ENCODE measurements at regions not wholly inside any gene's neighbourhood (a gene's known extent, or its start where the extent isn't known, plus 50 kb on each side); places are given as distances from the start of the nearest gene placed in this dataset.
A peak's percentile ranks its signal among the peaks of the same experiment; 100 is the strongest.
"Not testable (repeated sequence)": the region's sequence is repeated elsewhere in the genome, so short reads cannot be mapped to it uniquely, and the experiment has no call there.

DNA sequence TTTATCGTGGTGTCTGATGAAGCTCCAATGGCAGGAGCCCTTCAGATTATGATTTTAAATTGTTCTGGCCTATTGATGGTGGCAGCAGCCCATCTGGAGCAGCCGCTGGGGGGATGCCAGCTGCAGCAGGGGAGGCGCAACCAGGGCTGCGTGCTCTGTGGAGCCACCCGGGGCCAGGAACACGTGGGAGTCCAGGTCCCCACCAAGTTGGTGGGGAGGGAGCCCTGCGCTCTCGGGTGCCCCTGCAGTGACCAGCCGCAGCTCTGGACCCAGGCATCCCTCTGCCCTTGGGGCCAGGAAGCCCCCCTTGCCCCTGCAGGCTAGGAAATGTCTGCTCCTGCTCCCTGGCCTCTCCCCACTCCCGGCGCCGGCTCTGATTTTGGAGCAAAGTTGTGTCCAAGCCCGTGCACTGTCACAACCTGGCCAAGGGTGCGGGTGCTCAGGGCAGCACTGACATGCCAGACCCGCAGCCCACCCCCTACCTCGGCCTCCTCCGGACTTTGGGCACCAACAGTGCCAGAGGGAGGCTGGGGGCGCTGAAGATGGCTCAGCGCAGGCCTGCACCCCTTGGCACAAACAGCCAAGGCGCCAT, 147.2 kb upstream of the ADO start:
- DNase-seq (ENCODE audit: low read depth in 2 of 2) = no peak

GRCh38 chr10:62658516-62658915, 146.0 kb upstream of the ADO start:
- no peak for DNase-seq (ENCODE audit: low read depth in 2 of 2)

DNA sequence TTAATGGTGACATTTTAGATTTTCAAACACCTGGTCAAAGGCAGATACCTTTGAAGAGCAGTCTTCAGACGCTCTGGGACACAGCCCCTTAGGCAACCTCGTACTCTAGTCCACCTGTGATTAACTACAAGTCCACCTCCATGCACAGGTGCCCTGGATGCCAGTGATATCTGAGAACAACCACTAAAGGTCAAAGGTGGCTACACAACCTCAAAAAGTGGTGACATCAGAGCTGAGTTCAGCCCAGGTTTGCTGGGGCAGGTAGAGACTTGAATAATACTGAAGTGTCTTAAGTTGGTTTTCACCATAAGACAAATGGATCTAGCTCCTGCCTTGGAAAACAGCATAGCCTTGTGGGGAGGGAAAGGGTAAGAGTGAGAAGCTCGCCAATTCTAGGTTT, 143.4 kb upstream of the ADO start:
- DNase-seq (ENCODE audit: low read depth in 2 of 2) = no peak

- DNase-seq (ENCODE audit: low read depth in 2 of 2) = no peak
Observed at GRCh38 chr10:62662486-62662885, 142.0 kb upstream of the ADO start.

- DNase-seq (ENCODE audit: low read depth in 2 of 2) = no peak
Observed at GRCh38 chr10:62665771-62666170, 138.7 kb upstream of the ADO start.

DNA sequence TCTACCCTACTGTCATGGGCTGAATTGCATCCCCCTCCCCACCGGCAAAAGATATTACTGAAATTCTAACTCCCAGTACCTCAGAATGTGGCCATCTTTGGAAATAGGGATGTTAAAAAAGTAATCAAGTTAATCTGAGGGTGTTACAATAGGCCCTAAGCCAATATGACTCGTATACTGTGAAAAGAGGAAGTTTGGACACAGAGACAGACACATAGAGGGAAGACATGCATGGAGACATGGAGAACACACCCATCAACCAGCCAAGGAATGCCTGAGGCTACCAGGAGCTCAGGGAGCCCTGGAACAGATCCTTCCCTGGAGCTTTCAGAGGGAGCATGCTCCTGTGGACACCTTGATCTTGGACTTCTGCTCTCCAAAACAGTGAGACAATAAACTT, 138.2 kb upstream of the ADO start:
- DNase-seq (ENCODE audit: low read depth in 2 of 2) = no peak

- no peak for DNase-seq (ENCODE audit: low read depth in 2 of 2)
Observed at GRCh38 chr10:62669341-62669740, 135.2 kb upstream of the ADO start.

- no peak for DNase-seq (ENCODE audit: low read depth in 2 of 2)
Observed at GRCh38 chr10:62671104-62671503, 133.4 kb upstream of the ADO start.

DNA sequence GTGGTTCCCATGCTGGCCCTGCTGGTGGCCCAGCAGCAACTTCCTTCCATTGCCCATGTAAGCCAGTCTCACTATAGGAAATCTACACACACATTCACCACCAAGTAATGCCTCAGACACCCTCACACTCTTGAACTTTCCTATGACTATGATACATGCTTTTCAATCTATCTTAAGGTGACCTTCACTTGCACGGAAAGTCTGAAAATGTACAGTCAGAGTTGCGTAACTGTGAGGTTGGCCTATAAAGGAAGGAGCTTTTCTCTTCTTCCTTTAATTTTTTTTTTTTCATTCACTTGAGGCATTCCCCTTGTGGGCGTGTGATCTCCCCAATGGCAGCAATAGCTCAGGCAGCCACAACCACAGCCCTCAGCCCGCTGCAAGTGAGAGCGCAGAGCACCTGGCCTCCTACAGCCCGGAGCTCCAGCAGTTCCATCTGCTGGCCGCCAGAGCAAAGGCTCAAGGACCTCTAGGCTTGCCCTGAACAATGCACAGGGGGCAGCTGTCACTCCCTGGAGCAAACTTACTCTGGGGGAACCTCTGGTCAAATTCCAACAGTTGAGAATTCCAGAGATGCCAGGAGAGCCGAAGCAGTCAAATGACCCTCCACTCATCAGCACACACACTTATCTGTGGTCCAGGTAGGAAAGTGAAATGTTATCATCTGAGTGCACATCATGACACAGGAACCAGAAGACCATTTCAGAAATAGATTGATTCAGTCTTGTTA, 123.1 kb upstream of the ADO start:
- DNase-seq (ENCODE audit: low read depth in 2 of 2) = peak; percentile 64 to 81

GRCh38 chr10:62684911-62685310, 119.6 kb upstream of the ADO start:
- DNase-seq (ENCODE audit: low read depth in 2 of 2) = no peak

DNA sequence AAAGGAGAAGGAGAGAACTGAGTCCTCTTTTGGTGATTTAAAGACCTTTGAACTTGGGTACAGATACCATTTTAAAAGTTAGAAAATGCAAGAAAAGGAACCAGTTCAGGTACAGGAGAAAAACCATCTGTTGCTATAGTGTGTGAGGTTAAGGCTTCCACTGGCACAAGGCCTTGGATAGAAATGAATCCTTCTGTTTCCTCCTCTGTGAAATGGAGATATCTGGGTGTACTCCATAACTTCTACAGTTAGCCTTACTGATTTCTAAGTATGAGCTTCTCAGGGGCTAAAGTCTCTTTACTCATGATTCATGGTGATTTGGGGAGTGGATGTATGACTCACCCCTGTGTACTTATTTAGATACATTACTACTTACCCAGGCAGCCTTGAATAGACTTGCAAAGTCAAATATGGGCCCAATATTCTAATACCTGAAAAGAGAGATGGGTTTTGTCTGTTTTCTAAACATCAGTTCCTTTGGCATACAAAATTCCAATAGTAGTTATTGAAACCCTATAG, 117.2 kb upstream of the ADO start:
- no peak for DNase-seq (ENCODE audit: low read depth in 2 of 2)

GRCh38 chr10:62688971-62689700, 115.4 kb upstream of the ADO start:
- no peak for DNase-seq (ENCODE audit: low read depth in 2 of 2)

- DNase-seq (ENCODE audit: low read depth in 2 of 2) = no peak
Observed at GRCh38 chr10:62689712-62690111, 114.8 kb upstream of the ADO start.

DNA sequence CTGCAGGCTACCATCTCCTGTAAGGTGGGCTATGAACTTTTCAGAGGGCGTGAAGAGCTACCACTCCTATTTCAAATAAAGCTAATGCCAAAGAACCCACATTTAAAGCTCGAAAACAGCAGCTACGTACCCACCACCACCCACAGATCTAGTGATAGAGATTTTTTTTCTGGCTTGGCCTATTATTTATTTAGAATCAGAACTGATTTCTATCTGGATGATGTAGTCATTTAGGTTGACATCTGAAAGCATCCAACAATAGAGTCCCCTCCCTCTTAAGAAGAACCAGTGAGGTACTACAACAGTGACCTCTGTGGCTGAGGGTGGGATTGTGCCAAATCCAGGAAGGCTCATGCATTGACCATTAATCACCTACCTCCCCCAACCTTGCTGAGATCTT, 113.8 kb upstream of the ADO start:
- no peak for DNase-seq (ENCODE audit: low read depth in 2 of 2)

GRCh38 chr10:62691336-62691735, 113.2 kb upstream of the ADO start:
- DNase-seq (ENCODE audit: low read depth in 2 of 2) = no peak

DNA sequence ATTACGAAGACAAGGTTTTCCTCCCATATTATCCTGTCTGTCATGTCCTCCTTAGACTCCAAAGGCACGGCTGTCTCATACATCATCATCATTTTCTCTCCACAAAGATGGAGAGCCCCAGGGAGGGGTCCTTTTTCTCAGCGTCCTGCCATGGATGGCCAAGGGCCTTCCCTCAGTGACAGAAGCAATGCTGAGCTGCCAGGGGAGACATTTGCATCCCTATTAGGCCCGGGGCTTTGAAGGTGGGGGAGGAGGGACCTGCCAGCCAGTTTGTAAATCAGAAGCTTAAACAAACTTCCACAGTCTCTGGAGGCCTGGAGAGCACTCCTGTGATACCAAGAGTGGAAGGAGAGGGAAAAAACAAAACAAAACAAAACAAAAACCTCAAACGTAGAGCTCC, 112.4 kb upstream of the ADO start:
- DNase-seq (ENCODE audit: low read depth in 2 of 2) = no peak

- DNase-seq (ENCODE audit: low read depth in 2 of 2) = no peak
Observed at GRCh38 chr10:62693306-62693705, 111.2 kb upstream of the ADO start.

DNA sequence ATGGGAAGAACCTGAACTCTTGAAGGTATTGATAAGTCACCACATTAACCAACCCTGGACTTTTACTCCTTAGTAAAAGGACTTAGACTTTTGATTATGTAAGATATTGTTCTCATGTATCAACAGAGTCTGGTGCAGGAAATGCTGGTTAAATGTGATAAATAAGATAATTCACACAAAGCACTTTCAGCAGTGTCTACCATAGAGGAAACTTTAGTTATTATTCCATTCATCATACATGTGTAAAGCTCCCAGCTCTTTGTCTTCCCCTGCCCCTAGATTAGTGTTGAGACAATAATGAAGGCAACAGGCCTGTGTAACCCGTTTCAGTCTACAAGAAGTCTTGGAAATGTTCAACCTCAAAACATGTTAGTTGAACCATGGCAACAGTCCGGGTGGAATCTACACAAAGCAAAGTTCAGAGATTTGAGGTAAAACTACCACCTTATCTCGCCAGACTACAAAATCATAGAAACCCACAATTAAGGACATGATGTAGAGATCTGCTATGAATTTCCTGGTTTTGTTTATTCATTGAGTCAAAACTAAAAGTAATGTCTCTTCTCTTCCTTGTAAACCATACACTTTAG, 109.9 kb upstream of the ADO start:
- no peak for DNase-seq (ENCODE audit: low read depth in 2 of 2)

DNA sequence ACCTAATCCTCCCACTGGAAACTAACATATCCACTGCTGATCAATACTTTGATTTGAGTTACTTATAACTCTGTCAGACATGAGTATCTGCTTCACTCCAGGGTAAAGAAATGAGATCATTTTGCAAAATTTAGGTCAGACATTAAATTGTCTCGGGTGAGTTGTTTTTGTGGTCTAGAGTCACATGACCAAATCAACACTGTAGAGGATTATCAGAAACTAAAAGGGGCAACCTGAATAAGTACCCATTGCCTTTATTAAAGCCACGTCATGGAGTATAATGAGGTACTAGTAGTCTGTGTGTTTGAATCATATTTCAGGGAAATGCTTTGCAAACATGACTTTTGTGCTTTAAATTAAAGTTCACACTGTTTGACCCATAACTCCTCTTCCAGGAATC, 107.7 kb upstream of the ADO start:
- DNase-seq (ENCODE audit: low read depth in 2 of 2) = no peak

DNA sequence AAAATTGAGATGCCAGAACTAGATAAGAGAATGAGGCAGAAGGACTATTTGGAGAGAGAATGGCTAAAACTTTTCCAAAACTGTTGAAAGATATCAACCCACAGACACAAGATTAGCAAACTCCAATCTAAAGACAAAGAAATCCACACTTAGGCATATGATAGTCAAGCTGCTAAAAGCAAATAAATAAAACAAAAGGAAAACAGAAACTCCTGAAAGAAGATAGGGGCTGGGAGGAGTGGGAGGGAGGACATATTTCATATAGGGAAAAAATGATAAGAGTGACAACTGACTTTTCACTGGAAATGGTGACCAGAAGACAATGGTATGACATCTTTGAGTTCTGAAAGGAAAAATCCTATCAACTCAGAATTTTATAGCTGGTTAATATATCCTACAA, 105.4 kb upstream of the ADO start:
- no peak for DNase-seq (ENCODE audit: low read depth in 2 of 2)

DNA sequence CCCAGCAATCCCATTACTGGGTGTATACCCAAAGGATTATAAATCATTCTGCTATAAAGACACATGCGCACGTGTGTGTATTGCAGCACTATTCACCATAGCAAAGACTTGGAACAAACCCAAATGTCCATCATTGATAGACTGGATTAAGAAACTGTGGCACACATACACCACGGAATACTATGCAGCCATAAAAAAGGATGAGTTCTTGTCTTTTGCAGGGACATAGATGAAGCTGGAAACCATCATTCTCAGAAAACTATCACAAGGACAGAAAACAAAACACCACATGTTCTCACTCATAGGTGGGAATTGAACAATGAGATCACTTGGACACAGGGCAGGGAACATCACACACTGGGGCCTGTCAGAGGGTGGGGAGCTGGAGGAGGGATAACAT, 100.4 kb upstream of the ADO start:
- DNase-seq (ENCODE audit: low read depth in 2 of 2) = not testable (repeated sequence)

DNA sequence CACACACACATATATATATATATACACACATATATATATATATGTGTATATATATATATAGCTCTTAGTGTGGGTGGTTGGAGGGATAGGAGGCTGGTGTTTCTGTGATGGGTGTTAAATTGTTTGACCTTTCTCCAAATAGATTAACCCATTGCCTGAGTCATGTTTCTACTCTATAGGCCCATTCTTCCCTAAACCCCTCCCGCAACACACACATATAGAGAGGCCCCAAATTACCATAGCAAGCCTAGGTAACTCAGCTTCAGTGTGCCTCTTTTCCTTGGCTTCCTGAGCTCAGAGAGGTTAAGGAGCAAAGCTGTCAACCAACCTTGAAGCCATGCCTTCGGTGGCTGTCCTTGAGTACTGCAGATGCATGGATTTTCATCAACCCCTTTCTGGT, 98.7 kb upstream of the ADO start:
- DNase-seq (ENCODE audit: low read depth in 2 of 2) = no peak

GRCh38 chr10:62707810-62708209, 96.7 kb upstream of the ADO start:
- no peak for DNase-seq (ENCODE audit: low read depth in 2 of 2)

All from activated CD8-positive, alpha-beta memory T cell treated with anti-CD3 and anti-CD28 coated beads for 4 hours (primary cell).